ENCODE measurements at regions not wholly inside any gene's neighbourhood (a gene's known extent, or its start where the extent isn't known, plus 50 kb on each side); places are given as distances from the start of the nearest gene placed in this dataset.

- DNase-seq (ENCODE audit: low read depth), result no peak
Measured at GRCh38 chr9:7298123-7298522, 501.5 kb downstream of the DMAC1 start.

- DNase-seq (ENCODE audit: low read depth), result no peak
Measured at GRCh38 chr9:7297521-7297920, 502.1 kb downstream of the DMAC1 start.

- DNase-seq (ENCODE audit: low read depth), result no peak
Measured at GRCh38 chr9:7293091-7293490, 506.5 kb downstream of the DMAC1 start.

- no peak for DNase-seq (ENCODE audit: low read depth)
Measured at GRCh38 chr9:7289773-7290172, 509.8 kb downstream of the DMAC1 start.

GRCh38 chr9:7287986-7288385 is 511.6 kb downstream of the DMAC1 start:
- no peak for DNase-seq (ENCODE audit: low read depth)

GRCh38 chr9:7287065-7287464 is 512.5 kb downstream of the DMAC1 start:
- no peak for DNase-seq (ENCODE audit: low read depth)

GRCh38 chr9:7286101-7286500 is 513.5 kb downstream of the DMAC1 start:
- no peak for DNase-seq (ENCODE audit: low read depth)

GRCh38 chr9:7285199-7285598 is 514.4 kb downstream of the DMAC1 start:
- no peak for DNase-seq (ENCODE audit: low read depth)

GRCh38 chr9:7284517-7284916 is 515.1 kb downstream of the DMAC1 start:
- DNase-seq (ENCODE audit: low read depth), result no peak

GRCh38 chr9:7284117-7284516 is 515.5 kb downstream of the DMAC1 start:
- DNase-seq (ENCODE audit: low read depth), result no peak

- DNase-seq (ENCODE audit: low read depth), result no peak
Measured at GRCh38 chr9:7273575-7273974, 515.8 kb downstream of the KDM4C start.

- DNase-seq (ENCODE audit: low read depth), result no peak
Measured at GRCh38 chr9:7266911-7267595, 509.3 kb downstream of the KDM4C start.

- DNase-seq (ENCODE audit: low read depth), result no peak
Measured at GRCh38 chr9:7265181-7265580, 507.4 kb downstream of the KDM4C start.

- DNase-seq (ENCODE audit: low read depth), result no peak
Measured at GRCh38 chr9:7259544-7260241, 501.9 kb downstream of the KDM4C start.

- no peak for DNase-seq (ENCODE audit: low read depth)
Measured at GRCh38 chr9:7258688-7259396, 501.1 kb downstream of the KDM4C start.

- no peak for DNase-seq (ENCODE audit: low read depth)
Measured at GRCh38 chr9:7246917-7247522, 489.2 kb downstream of the KDM4C start.

GRCh38 chr9:7245976-7246580 is 488.3 kb downstream of the KDM4C start:
- no peak for DNase-seq (ENCODE audit: low read depth)

- DNase-seq (ENCODE audit: low read depth), result no peak
Measured at GRCh38 chr9:7243838-7244237, 486.1 kb downstream of the KDM4C start.

- no peak for DNase-seq (ENCODE audit: low read depth)
Measured at GRCh38 chr9:7242126-7242525, 484.4 kb downstream of the KDM4C start.

GRCh38 chr9:7241694-7242093 is 483.9 kb downstream of the KDM4C start:
- no peak for DNase-seq (ENCODE audit: low read depth)

- no peak for DNase-seq (ENCODE audit: low read depth)
Measured at GRCh38 chr9:7240569-7241311, 483.0 kb downstream of the KDM4C start.

- DNase-seq (ENCODE audit: low read depth), result no peak
Measured at GRCh38 chr9:7239708-7240107, 481.9 kb downstream of the KDM4C start.
